DOHH2 (cell line): ENCODE measurements at regions not wholly inside any gene's neighbourhood (a gene's known extent, or its start where the extent isn't known, plus 50 kb on each side); places are given as distances from the start of the nearest gene placed in this dataset.

Experiments used
- CTCF ChIP-seq: fragments of 200-600 bp; sonication (generic); IDR thresholded peaks from one replicate; pipeline ENCODE4 v1.5.1; 2014; ENCODE audit warnings: antibody characterized with exemption, mild to moderate bottlenecking, low read depth, low read length; ENCODE audit not compliant: poor library complexity, severe bottlenecking
- EZH2phosphoT487 ChIP-seq: fragments of 200-600 bp; sonication (generic); IDR thresholded peaks from 2 replicates; pipeline ENCODE4 v1.6.1; 2017; ENCODE audit warnings: borderline replicate concordance, mild to moderate bottlenecking, antibody characterized with exemption, low read length, moderate library complexity, mixed read lengths

GRCh38 chr3:139261754-139262586 is 81.8 kb upstream of the MRPS22 start:
- no peak for TF ChIP-seq CTCF
- TF ChIP-seq EZH2phosphoT487 = no peak
